H1 (cell line): ENCODE measurements at regions not wholly inside any gene's neighbourhood (a gene's known extent, or its start where the extent isn't known, plus 50 kb on each side); places are given as distances from the start of the nearest gene placed in this dataset.

Experiments used
- CHD1 ChIP-seq: IDR thresholded peaks from 2 replicates; pipeline ENCODE4 v1.6.1; 2012; ENCODE audit warnings: low read depth, low read length, improper control_type of control experiment
- EP300 ChIP-seq, 2 experiments: IDR thresholded peaks; 1 replicate in 1 of 2; 2 replicates in 1 of 2; pipeline ENCODE4 v1.6.1; 2011 to 2012; ENCODE audit warnings: low read depth in 2 of 2, low read length in 2 of 2, mild to moderate bottlenecking in 2 of 2, borderline replicate concordance in 1 of 2, inconsistent platforms in 1 of 2, moderate library complexity in 1 of 2
- KDM5A ChIP-seq: fragments of 200-600 bp; IDR thresholded peaks from 2 replicates; pipeline ENCODE4 v1.7.1; 2012; ENCODE audit warnings: mild to moderate bottlenecking, low read length, inconsistent platforms, mixed read lengths
- SAP30 ChIP-seq: fragments of 300-600 bp; sonication (generic); IDR thresholded peaks from 2 replicates; pipeline ENCODE4 v1.7.1; 2012; ENCODE audit warnings: low read length, moderate library complexity, mild to moderate bottlenecking, inconsistent platforms; ENCODE audit not compliant: insufficient read depth, insufficient replicate concordance

GRCh38 chr22:48379371-48379770 is 1448.3 kb downstream of the BRD1 start (continued):
- TF ChIP-seq KDM5A = no peak
- TF ChIP-seq SAP30 = no peak
- no peak for TF ChIP-seq CHD1
- TF ChIP-seq EP300 (IDR thresholded peaks at IDR 0.05; ENCODE audit: borderline replicate concordance in 1 of 2, low read depth in 2 of 2, low read length in 2 of 2) = no peak
